HEK293 (cell line): ENCODE measurements at regions not wholly inside any gene's neighbourhood (a gene's known extent, or its start where the extent isn't known, plus 50 kb on each side); places are given as distances from the start of the nearest gene placed in this dataset.

Source experiments
- CTCF ChIA-PET: fragments of 350-600 bp; formaldehyde crosslinking; extraction: SDS; loops from one replicate; lab custom pipeline; 2021; ENCODE audit warnings: antibody characterized with exemption; lab: Yijun Ruan, JAX
- POLR2A ChIA-PET: fragments of 300-600 bp; formaldehyde crosslinking; extraction: SDS; loops from one replicate; lab custom pipeline; 2020; ENCODE audit warnings: antibody characterized with exemption, inconsistent platforms; lab: Yijun Ruan, JAX
- H3K27ac ChIP-seq: fragments of 200-500 bp; sonication (Bioruptor generic); 2 replicates; pipeline ENCODE4 v1.5.1; 2014; ENCODE audit warnings: low read depth, low read length, control low read depth, inconsistent platforms; ENCODE audit errors: extremely low read depth
- H3K36me3 ChIP-seq, 2 experiments: fragments of 200-500 bp in 1 of 2; sonication (Bioruptor generic) in 1 of 2; 1 replicate in 1 of 2; 2 replicates in 1 of 2; pipeline ENCODE4 v1.5.1; 2014 to 2017; ENCODE audit warnings: inconsistent platforms in 2 of 2, low read length in 2 of 2; ENCODE audit not compliant: control insufficient read depth in 2 of 2, insufficient read depth in 1 of 2
- H3K4me1 ChIP-seq: fragments of 200-500 bp; sonication (Bioruptor generic); 2 replicates; pipeline ENCODE4 v1.5.1; 2014; ENCODE audit warnings: mild to moderate bottlenecking, low read length, inconsistent platforms; ENCODE audit not compliant: control insufficient read depth, insufficient read depth
- H3K4me3 ChIP-seq: 2 replicates; pipeline ENCODE4 v1.5.1; 2011; ENCODE audit warnings: low read depth, mild to moderate bottlenecking, control low read depth, low read length, moderate library complexity
- H3K9me3 ChIP-seq: fragments of 200-500 bp; sonication (Bioruptor generic); 2 replicates; pipeline ENCODE4 v1.5.1; 2014; ENCODE audit warnings: low read depth, low read length, inconsistent platforms; ENCODE audit not compliant: control insufficient read depth, insufficient read depth
- INSM2 ChIP-seq: fragments of 450-650 bp; formaldehyde crosslinking; IDR thresholded peaks from 2 replicates; pipeline ENCODE4 v1.5.1; 2016; ENCODE audit warnings: missing biosample characterization, missing genetic modification characterization
- KLF17 ChIP-seq: fragments of 450-650 bp; formaldehyde crosslinking; IDR thresholded peaks from 2 replicates; pipeline ENCODE4 v1.5.1; 2016; ENCODE audit warnings: missing biosample characterization, missing genetic modification characterization
- KLF7 ChIP-seq: fragments of 450-650 bp; formaldehyde crosslinking; IDR thresholded peaks from 2 replicates; pipeline ENCODE4 v1.5.1; 2016; ENCODE audit warnings: missing biosample characterization, missing genetic modification characterization, borderline replicate concordance
- ZBTB1 ChIP-seq: fragments of 450-650 bp; formaldehyde crosslinking; IDR thresholded peaks from 2 replicates; pipeline ENCODE4 v1.5.1; 2016; ENCODE audit warnings: missing biosample characterization, missing genetic modification characterization
- ZBTB21 ChIP-seq: fragments of 450-650 bp; formaldehyde crosslinking; IDR thresholded peaks from 2 replicates; pipeline ENCODE4 v1.5.1; 2017; ENCODE audit warnings: missing biosample characterization, missing genetic modification characterization
- ZNF132 ChIP-seq: fragments of 450-650 bp; formaldehyde crosslinking; IDR thresholded peaks from 2 replicates; pipeline ENCODE4 v1.5.1; 2017; ENCODE audit warnings: missing biosample characterization, missing genetic modification characterization, borderline replicate concordance
- ZNF19 ChIP-seq: fragments of 450-650 bp; formaldehyde crosslinking; IDR thresholded peaks from 2 replicates; pipeline ENCODE4; 2016; ENCODE audit warnings: missing biosample characterization, missing genetic modification characterization, low read depth
- ZNF202 ChIP-seq: fragments of 450-650 bp; formaldehyde crosslinking; IDR thresholded peaks from 2 replicates; pipeline ENCODE4 v1.5.1; 2016; ENCODE audit warnings: missing biosample characterization, missing genetic modification characterization, borderline replicate concordance
- ZNF302 ChIP-seq: fragments of 450-650 bp; formaldehyde crosslinking; IDR thresholded peaks from 2 replicates; pipeline ENCODE4 v1.5.1; 2016; ENCODE audit warnings: missing biosample characterization, missing genetic modification characterization, low read depth
- ZNF426 ChIP-seq: fragments of 450-650 bp; formaldehyde crosslinking; IDR thresholded peaks from 2 replicates; pipeline ENCODE4 v1.5.1; 2017; ENCODE audit warnings: missing biosample characterization, missing genetic modification characterization, mild to moderate bottlenecking, inconsistent platforms, moderate library complexity
- ZNF510 ChIP-seq: fragments of 450-650 bp; formaldehyde crosslinking; IDR thresholded peaks from 2 replicates; pipeline ENCODE4 v1.5.1; 2018; ENCODE audit warnings: mild to moderate bottlenecking, missing genetic modification characterization, missing biosample characterization; ENCODE audit not compliant: insufficient replicate concordance
- ZNF561 ChIP-seq: fragments of 450-650 bp; IDR thresholded peaks from 2 replicates; pipeline ENCODE4 v1.5.1; 2018; ENCODE audit warnings: missing biosample characterization, missing genetic modification characterization, borderline replicate concordance
- ZNF645 ChIP-seq: fragments of 450-650 bp; formaldehyde crosslinking; IDR thresholded peaks from 2 replicates; pipeline ENCODE4; 2016; ENCODE audit warnings: missing biosample characterization, missing genetic modification characterization
- ZNF692 ChIP-seq: fragments of 450-650 bp; formaldehyde crosslinking; IDR thresholded peaks from 2 replicates; pipeline ENCODE4 v1.5.1; 2016; ENCODE audit warnings: missing biosample characterization, missing genetic modification characterization
- ZNF747 ChIP-seq: fragments of 450-650 bp; formaldehyde crosslinking; IDR thresholded peaks from 2 replicates; pipeline ENCODE4 v1.5.1; 2016; ENCODE audit warnings: missing biosample characterization, missing genetic modification characterization
- ZNF777 ChIP-seq: fragments of 450-650 bp; formaldehyde crosslinking; IDR thresholded peaks from 2 replicates; pipeline ENCODE4 v1.5.1; 2017; ENCODE audit warnings: missing biosample characterization, missing genetic modification characterization, borderline replicate concordance
- ZNF792 ChIP-seq: fragments of 450-650 bp; formaldehyde crosslinking; IDR thresholded peaks from 2 replicates; pipeline ENCODE4 v1.5.1; 2016; ENCODE audit warnings: missing biosample characterization, missing genetic modification characterization
- ZSCAN30 ChIP-seq: fragments of 450-650 bp; IDR thresholded peaks from 2 replicates; pipeline ENCODE4 v1.5.1; 2018; ENCODE audit warnings: missing biosample characterization, mild to moderate bottlenecking, missing genetic modification characterization, moderate library complexity

GRCh38 chr12:13786646-13787045 lies 194.8 kb downstream of the GRIN2B start:
- H3K4me3 ChIP-seq = no peak overlapping the region
- TF ChIP-seq ZBTB1 (no peak), ZNF202 (tag by site-specific recombination) (no peak), ZNF426 (no peak), KLF17 (no peak), ZNF561 (tag by site-specific recombination) (no peak), INSM2 (tag by site-specific recombination) (no peak), ZBTB21 (tag by site-specific recombination) (no peak), ZNF645 (tag by site-specific recombination) (no peak)
- H3K4me1 ChIP-seq = no peaks in the 10 kb centered on the region
- ChIA-PET CTCF (interaction anchor here (0.6 kb wide), 1 partner anchor 607 kb away, joined by 4 read pairs; no protein-coding TSS in a partner anchor), POLR2A (no interaction called here)
- no peaks in the 10 kb centered on the region for H3K9me3 ChIP-seq
- H3K27ac ChIP-seq = no peak overlapping the region
- H3K36me3 ChIP-seq = no peaks in the 10 kb centered on the region

- Histone ChIP-seq H3K27ac (no peak overlapping the region), H3K4me3 (no peak overlapping the region), H3K36me3 (no peaks in the 10 kb centered on the region), H3K4me1 (no peaks in the 10 kb centered on the region), H3K9me3 (no peaks in the 10 kb centered on the region)
- ChIA-PET CTCF (no interaction called here), POLR2A (no interaction called here)
- TF ChIP-seq KLF7 (tag by site-specific recombination) = no peak
- TF ChIP-seq ZSCAN30 (tag by site-specific recombination) = no peak
- TF ChIP-seq ZNF19 = no peak
These were observed 196.9 kb downstream of the GRIN2B start for GRCh38 chr12:13784504-13784903.

GRCh38 chr12:13780453-13780852 lies 200.9 kb downstream of the GRIN2B start:
- H3K36me3 ChIP-seq = no peaks in the 10 kb centered on the region
- H3K4me3 ChIP-seq = no peak overlapping the region
- no peaks in the 10 kb centered on the region for H3K4me1 ChIP-seq
- no peak for TF ChIP-seq ZNF132 (tag by site-specific recombination)
- TF ChIP-seq ZNF792 = no peak
- TF ChIP-seq ZBTB21 (tag by site-specific recombination) = no peak
- TF ChIP-seq ZNF510 (tag by site-specific recombination) = no peak
- TF ChIP-seq ZNF777 (tag by site-specific recombination) = no peak
- TF ChIP-seq KLF7 (tag by site-specific recombination) = no peak
- TF ChIP-seq ZBTB1 = no peak
- no peak for TF ChIP-seq ZNF747 (tag by site-specific recombination)
- no peak for TF ChIP-seq ZNF692
- no peak for TF ChIP-seq ZNF302 (tag by site-specific recombination)
- no peaks in the 10 kb centered on the region for H3K9me3 ChIP-seq
- CTCF ChIA-PET = interaction anchor here (0.7 kb wide), 1 partner anchor 374 kb away, joined by 3 read pairs; no protein-coding TSS in a partner anchor
- no peak overlapping the region for H3K27ac ChIP-seq
- POLR2A ChIA-PET = no interaction called here
